ENCODE measurements at regions not wholly inside any gene's neighbourhood (a gene's known extent, or its start where the extent isn't known, plus 50 kb on each side); places are given as distances from the start of the nearest gene placed in this dataset.

- TF ChIP-seq POLR2A (IDR thresholded peaks at IDR 0.05) = no peak
- no peak for TF ChIP-seq CTCF (IDR thresholded peaks at IDR 0.05)
These were observed 149.3 kb upstream of the PTPN1 start for GRCh38 chr20:50360921-50361320.

Data from right lobe of liver (tissue), 4 donors.